ENCODE measurements at regions not wholly inside any gene's neighbourhood (a gene's known extent, or its start where the extent isn't known, plus 50 kb on each side); places are given as distances from the start of the nearest gene placed in this dataset.
A peak's percentile ranks its signal among the peaks of the same experiment; 100 is the strongest.

DNA sequence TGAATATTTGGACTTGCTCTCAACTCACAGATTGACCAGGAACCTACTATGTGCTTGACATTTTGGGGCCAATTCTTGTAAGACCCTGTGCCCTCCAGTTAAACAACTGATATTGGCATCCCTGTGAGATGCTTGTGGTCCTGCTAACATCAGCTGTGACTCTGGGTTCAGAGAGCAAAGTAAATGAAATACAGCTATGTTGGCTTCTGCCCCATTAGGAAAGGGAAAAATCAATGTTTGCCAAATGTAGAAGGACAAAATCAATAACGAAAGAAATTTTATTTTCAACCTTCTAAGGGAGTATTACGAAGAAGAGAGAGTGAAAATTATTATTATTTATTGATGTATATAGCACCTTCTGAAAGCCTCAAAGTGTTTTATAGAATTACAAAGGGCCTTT is 266.9 kb upstream of the ARID1B start:
- no peak for DNase-seq

DNA sequence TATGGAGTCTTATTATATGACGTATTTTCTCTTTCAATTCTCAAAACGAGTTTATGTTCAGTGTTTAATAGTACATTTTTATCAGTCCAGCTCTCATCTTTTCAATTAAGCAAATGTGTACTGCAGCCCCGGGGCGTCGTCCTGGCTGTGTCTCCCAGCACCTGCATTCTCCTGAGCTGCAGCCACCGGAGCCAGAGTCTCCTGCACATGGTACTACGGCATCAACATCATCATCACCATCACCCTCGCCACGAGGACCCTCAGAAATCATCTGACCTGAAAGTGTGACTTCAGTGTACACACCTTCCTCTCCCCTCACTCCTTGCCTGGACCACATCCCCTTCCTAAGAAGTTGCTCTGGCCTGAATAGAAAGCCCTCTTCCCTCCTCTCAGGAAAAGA is 267.7 kb upstream of the ARID1B start:
- no peak for DNase-seq

DNA sequence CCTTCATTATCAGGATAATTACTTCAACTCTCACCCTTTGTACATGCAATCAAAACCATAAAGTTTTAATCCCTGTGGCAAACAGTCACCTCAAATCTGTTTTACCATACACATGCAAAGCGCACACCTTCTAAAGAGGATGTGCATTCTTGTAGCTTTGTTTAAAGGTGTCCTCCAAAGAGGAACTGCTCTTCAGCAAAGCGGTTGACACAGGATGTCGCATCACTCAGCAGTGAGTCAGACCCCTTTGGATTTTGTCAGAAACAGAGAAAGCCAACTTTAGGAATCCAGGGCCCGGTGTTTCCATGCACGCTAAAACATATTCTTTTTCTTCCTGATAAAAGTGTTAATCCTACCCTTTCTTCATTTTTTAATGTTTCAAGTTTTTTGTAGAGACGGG is 268.3 kb upstream of the ARID1B start:
- DNase-seq: no peak

DNA sequence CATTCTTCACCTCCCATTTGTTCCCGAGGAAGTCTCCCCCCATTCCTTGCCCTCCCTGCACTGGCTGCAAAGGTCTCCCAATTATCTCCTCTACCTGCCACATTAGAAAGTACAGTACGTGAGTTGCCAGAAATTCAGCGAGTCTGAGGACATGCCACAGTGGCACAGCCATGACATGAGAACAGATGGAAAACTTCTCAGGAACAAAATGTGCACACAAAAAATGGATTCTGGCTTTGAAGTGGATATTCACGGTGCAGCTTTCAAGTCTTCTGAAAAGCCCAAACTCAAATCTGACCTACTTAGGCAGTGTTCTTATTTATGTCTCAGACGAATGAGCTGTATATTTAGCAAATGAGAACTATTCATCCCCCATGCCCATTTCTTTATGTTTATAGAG is 269.1 kb upstream of the ARID1B start:
- no peak for DNase-seq

DNA sequence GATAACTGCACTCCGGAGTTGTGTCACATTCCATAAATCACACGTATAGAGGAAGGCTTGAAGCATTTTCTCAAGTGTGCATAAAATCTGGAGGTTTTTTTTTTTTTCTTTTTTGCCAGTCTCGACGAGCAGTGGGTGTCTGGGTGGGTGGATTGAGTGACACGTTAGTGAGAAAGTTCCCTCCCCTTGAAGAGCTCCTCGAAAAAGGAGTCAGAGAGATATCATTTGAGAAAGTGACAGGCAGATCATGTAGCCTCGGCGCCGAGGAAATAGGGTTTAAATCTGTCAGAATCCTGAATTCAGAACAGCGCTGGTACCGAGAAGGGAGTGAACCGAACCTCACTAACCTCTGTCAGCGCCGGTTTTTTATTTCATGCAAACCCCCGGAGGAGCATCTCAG is 269.5 kb upstream of the ARID1B start:
- no peak for DNase-seq

DNA sequence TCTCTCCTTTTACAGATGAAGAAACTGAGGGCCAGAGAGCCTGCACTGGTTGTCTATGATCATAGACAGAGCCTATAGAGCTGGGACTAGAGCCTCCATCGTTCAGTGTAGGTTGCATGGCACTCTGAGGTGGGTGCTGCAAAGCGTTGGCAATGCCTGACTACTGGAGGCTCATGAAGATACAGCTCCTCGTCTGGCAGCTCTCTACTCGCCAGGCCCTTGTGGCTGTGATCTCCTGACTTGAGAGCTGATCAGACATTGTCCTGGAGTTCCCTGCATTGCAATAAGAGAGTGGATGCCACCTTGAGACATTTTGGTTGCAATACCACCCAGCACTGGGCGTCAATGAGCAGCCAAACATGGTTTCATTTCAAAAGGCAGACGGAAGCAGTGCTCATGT is 270.1 kb upstream of the ARID1B start:
- DNase-seq: no peak

DNA sequence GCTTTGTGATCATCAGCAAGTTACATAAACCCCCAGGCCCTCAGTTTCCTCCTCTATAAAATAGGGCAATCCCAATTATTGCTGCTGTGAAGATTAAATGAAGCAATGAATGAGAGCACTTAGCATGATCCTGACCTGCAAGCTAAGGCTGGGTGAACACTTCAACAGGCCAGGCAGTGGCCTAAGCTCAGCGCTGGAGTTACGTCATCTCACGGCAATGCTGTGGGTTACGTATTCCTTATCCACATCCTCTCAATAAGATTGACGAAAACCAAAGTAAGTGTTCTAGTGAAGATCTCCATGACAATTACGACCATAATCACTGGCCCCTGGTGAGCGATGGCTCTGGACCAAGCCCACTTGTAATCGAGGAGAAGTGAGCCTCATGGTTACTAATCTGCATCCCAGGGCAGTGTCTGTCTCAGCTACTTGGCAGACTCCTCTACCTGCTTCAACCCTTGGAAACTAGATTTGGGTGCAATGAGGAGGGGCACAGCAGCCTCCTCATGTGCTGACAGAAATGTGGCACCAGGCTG is 274.1 kb upstream of the ARID1B start:
- no peak for DNase-seq

DNA sequence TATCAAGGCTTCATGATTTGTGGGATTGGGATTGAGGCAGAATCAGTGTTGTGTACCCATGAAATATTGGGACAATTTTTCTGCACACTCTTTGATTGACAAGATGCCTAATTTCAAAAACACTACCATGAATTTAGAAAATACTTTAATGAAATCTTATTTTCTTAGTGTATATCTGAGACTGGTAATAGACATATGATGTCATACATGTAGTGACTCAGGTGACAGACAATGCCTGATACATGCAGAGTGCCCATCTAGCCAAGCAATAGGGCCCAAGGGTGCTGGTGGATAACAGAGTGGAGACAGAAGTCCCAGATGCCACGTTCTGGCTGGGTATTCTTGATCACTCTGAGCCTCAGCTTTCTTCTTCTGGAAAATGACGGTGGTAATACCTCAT is 279.6 kb upstream of the ARID1B start:
- DNase-seq: no peak

DNA sequence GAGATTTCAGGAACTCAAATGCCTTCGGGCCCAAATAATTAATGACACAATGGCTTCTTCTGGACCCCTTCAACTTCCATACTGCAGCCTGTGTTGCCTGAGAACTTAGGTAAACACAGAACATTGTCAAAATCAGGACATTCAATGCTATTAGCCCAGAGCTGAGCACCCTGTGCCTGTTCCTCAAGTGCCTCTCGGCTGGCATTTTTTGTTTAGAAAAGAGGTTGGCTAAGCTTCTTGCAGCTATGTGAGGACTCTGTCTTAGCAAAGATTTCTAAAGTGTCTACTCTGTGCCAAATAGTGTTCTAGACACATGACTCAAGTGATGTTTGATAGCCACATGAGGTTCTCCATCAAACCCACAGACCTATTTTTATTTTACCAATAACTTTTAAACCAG is 289.3 kb upstream of the ARID1B start:
- no peak for DNase-seq

DNA sequence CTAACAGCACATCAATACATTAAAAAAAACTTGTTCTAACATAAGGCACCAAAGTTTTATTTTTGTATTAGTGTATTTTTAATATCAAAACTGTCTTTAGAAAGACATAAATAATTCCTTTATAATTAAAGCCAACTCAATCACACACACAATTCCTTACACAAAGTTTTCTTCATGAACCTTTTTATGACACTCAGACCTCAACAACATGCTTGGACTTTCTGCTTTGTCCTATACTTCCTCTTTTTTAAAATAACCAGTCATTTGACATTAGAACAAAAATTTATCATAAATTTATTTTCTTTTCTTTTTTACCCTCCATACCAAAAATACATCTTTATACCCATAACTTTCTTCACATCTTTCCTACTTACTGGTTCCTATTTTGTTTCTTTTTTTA is 292.0 kb upstream of the ARID1B start:
- DNase-seq: no peak

DNA sequence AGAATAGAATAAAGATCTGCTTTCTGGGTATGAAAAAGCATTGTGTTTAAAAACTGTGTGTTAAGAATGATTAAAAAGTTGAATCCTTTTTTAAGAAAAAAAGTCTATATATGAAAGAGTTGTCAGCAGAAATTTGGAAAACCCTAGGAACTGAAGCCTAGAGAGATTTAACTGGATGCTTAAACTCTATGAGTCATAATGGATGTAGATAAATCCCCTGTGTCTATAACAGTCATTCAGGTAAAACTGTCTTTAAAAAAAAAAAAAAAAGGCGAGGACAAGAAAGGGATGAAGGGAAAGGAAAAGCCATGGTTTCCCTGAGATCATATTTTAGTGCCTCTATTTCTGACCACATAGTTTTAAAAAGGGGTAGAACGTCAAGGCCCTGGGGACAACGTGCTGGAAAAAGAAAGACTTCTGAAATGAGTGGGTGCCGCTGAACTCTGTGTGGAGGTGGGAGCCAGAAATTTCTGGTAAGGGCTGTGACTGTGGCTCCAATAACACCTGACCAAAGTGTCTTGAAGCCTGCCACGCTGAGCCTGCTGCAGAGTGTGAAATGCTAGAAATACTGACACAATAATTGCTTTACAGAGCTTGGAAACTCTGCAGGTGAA is 302.6 kb upstream of the ARID1B start:
- DNase-seq: no peak

DNA sequence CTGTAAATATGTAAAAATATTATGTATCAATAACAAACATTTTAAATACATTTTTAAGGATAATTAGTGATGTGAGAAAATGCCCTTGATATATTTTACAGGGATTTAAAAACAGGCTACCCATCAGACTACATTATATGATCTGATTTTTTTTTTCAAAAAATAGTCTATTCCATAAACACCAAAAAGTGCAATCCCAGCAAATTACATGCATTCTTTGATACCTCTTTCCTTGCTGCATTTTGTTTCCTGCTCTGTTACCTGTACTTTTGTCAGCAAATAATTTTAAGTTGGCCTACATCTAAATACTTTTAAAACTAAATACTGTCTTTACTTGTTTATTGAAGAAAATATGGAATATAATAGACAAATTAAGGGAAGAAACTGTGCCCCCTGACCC is 306.2 kb upstream of the ARID1B start:
- DNase-seq: no peak

DNA sequence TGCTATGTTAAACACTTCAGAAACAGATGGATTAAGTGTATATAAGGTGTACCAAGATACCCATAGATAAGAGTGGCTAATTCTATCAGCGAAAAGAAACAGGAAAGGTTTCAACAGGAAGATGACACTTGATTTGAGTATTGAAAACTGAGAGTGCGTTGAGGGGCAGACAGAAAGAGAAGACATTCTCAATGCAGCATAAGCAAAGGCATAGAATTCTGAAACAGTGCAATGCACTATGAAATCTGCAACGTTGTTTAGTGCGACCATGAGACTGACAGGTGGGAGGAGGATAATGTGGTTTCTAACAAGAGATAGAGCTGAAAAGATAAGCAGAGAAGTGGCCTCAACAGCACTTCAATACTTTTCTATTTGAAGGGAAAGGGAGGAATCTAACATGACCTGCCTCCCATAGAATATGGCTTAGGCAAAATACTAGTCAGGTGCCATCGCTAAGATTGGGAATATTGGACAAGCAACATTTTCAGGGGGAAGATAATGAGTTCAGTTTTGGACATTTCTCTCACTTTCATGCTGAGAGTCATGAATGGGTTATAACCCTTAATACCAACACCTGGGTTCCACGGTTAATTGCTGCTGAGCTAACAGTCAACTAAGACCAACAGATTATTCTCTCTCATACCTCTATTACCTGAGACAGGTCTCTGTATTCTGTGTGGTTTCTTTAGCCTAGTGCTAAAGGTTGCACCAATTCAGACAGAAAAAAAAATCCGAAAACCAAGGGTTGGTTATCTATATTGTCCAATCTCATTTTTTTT is 312.9 kb upstream of the ARID1B start:
- DNase-seq: no peak

DNA sequence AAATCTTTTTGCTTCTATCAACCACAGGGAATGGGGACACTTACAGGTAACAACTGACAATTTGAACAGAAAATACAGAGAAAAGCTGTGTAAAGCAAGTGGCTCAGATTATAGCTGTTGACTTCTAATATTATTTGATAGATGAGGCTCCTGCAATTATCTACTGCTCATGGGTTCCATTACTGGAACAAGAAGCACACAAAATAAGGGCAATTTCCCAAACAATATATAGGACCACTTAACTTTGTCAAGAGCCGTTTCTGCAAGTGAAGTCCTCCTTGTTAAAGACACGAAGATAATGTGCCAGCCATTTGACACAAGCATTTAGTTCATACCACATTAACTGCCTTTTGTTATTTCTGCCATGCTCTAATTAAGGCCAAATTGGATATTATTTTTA is 315.5 kb upstream of the ARID1B start:
- DNase-seq: no peak

DNA sequence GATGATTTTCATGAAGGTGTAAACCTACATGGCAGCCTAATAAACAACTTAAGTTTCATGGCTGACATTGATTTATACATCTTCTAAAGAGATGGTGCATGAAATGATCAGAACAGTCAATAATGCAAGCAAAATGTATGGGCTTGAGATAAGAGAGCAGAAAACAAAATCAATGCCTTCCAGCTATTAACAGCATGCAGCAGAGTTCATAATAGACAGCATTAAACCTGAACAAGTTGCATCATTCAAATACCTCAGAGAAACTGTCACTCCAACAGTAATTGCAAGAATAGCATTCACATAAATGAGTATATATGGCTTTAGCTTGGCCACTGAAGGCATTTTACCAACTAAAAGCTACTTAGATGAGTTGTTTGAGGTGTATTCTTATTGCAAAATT is 319.6 kb upstream of the ARID1B start:
- no peak for DNase-seq

DNA sequence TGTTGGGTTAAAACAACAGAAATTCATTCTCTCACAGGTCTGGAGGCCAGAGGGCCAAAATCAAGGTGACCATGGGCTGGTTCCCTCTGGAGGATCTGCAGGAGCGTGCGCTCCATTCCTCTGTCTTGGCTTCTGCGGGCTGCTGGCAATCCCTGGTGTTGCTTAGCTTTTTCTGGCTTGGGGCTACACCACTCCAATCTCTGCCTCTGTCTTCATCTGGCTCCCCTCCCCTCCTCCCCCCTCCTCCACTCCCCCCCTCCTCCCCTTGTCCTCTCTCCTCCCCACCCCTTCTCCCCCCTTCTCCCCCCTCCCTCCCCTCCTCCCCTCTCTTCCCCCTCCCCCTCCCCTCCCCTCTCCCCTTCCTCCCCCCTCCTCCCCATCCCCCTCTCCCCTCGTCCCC is 321.3 kb upstream of the ARID1B start:
- DNase-seq: no peak

DNA sequence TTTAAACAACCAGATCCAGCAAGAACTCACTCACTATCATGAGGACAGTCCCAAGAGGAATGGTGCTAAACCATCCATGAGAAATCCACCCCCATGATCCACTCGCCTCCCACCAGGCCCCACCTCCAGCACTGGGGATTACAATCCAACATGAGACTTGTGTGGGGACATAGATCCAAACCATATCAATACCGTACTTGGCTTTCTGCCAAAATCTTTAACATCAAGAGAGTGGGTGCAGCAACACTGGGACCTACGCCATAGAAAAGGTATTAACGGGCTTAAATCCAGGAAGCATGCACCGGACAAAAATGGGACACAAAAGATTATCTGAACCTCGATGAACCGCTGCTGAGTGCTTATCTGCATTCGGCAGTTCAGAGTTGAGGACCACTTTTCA is 322.3 kb upstream of the ARID1B start:
- no peak for DNase-seq

DNA sequence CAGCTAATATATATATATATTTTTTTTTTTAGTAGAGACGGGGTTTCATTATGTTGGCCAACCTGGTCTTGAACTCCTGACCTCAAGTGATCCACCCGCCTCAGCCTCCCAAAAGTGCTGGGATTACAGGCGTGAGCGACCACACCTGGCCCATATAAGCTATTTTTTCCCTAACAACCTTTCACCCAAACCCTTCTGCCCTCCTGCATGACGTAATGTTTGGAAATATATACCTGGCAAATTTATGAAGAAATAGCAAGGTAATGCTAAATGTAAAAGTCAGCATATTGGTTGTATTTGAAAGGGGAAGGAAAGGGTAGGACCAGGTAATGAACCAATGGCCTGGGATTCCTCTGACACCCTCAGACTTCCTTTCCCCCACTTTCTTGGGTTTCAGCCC is 325.5 kb upstream of the ARID1B start:
- DNase-seq: no peak

DNA sequence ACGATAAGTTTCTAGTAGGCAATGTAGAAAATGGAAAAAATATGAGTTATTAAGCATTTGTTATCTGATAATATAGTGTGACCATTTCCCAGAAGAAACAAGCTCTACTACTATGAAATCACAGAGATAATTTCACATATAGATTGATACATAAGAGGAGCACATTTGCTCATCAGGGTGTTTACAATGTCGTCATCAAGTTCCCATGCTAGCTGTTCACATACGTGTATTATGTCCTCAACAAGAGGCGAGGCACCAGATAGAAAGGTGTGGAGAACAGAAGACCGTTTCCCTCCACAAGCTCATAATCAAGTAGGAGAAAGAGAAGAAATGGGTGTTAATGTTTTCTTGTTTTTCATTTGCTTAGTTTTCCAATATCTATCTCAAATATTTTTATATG is 326.1 kb upstream of the ARID1B start:
- no peak for DNase-seq

DNA sequence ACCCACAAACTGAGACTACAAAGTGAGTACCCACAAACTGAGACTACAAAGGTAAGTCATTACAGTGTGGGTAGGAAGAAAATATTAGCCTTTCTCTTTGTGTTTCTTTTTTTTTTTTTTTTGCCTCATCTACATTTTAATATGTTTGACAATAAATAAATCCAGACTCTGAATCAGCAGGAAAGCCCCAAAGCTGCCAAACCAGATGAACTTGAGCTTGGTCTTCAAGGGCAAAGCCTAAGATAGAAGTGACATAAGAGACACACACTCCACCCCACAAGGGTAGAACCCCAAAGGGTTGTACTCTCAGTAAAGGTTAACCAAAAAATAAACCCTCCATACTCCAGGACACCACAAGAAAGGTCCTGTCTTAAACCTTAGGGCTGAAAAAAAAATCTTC is 326.8 kb upstream of the ARID1B start:
- DNase-seq: no peak

DNA sequence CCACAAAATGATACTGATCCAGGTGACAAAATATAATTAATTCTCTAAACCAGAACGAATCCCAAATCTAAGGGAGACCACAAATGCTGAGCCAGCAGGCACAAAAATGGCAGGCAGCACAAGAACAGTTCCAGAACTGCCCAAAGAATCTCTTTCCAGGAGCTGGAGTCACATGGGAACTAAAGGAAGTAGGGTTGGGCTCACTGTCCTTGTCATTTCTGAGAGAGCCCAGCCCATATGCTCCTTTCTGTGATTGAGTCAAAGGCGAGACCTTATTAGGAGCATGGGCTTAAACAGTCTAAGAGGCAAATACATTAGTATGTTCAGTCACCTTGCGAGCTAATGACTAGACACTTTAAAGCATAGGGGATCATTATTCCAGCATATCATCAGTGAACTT is 327.6 kb upstream of the ARID1B start:
- DNase-seq: no peak

DNA sequence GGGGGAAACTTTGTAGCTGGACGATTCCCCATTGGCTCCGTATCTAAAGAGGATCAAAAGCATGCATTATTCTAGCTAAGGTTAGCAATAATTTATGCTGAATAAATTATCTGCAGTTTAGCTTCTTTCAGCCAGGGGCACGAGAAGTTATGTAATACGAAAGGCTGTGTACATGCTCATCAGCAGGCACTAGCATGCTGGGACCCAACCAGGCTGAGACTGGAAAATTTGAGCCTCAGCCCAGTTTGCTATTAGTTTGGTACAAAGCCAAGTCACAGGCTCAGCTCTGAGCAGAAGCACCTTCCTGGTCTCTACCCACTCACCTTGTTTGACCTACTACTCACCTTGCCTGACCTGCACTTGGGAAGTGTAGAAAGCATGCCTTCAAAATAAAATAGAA is 328.1 kb upstream of the ARID1B start:
- peak; percentile 29 for DNase-seq

DNA sequence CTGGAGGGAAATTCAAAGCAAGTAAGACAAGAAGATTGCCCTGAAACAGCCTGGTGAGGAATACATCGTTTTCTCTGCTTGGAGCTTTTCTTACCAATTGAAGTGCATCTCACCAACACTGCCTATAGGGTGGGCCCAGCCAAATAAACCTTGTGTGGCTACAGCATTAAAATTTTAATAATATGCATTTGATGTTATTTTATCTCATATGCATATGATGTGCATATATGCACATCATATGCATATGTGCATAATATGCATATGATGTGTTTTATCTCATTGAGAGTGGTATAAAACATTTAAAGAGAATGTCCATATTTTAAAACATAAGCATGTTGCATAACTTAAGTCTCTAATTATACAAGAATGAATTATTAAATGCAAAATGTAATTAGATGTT is 328.6 kb upstream of the ARID1B start:
- DNase-seq: no peak

DNA sequence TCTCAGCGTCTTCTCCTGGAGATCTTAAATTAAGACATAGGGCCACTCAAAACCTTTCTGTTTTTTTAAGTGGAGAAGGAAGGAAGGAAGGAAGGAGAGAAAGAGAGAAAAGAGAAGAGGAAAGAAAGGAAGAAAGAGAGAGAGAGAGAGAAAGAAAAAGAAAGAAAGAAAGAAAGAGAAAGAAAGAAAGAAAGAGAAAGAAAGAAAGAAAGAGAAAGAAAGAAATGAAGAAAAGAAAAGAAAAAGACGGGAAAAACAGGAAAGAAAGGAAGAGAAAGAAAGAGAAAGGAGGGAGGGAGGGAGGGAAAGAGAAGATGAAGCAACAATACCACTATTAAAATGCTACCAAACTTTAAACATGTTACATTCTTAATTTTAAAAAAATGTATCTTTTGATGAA is 336.5 kb upstream of the ARID1B start:
- DNase-seq: no peak

DNA sequence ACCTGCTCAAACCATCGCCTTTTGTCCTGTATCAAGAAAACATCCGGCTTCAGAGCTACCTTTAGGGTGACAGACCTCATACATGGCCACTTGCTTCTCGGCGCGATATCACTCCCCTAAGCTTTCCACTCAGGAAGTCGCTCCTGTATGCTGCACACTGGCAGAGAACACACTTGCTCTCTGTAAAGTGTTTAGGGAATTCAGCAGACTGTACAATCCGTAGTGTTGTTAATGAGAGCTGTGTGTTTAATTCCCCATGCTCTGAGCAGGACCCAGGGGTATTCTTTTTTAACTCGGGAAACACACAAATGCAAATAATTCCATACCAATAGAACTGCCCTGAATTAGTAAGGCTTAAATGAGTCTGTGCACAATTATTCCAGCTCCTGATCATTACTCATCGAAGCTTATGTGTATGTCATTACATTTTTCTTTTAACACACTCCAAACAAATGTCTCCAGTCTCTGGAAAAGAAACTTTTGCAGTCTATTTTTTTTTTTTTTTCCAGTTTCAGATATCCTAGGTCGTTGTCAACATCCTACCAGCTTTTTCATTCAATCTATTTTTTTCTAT is 338.7 kb upstream of the ARID1B start:
- DNase-seq: no peak
